PFSK-1 (cell line): ENCODE measurements at regions not wholly inside any gene's neighbourhood (a gene's known extent, or its start where the extent isn't known, plus 50 kb on each side); places are given as distances from the start of the nearest gene placed in this dataset.

Experiments
- FOXP2 ChIP-seq: optimal IDR thresholded peaks from 2 replicates; pipeline ENCODE3; 2011; ENCODE audit warnings: borderline replicate concordance, control low read depth, inconsistent platforms; ENCODE audit not compliant: insufficient read depth; ENCODE audit errors: extremely low read length, extremely low read depth
- POLR2AphosphoS5 ChIP-seq: IDR thresholded peaks from 2 replicates; pipeline ENCODE4 v1.6.1; 2012; ENCODE audit warnings: low read depth, mild to moderate bottlenecking, control low read depth, low read length, moderate library complexity
- SIN3A ChIP-seq: IDR thresholded peaks from 2 replicates; pipeline ENCODE4 v1.6.1; 2012; ENCODE audit warnings: mild to moderate bottlenecking, low read length, moderate library complexity, borderline replicate concordance; ENCODE audit not compliant: insufficient read depth
- TAF1 ChIP-seq: IDR thresholded peaks from 2 replicates; pipeline ENCODE4 v1.6.1; 2012; ENCODE audit warnings: low read length, control low read depth, borderline replicate concordance; ENCODE audit not compliant: insufficient read depth
- TF ChIP-seq, protein P1 (sequence below), 2 experiments: IDR thresholded peaks; 2 replicates each; pipeline versions ENCODE4 v1.6.1 to v1.8.0; 2011 to 2012; ENCODE audit warnings: low read depth in 2 of 2, low read length in 2 of 2, control low read depth in 1 of 2, inconsistent platforms in 1 of 2, mild to moderate bottlenecking in 1 of 2, moderate library complexity in 1 of 2; ENCODE audit not compliant: insufficient read depth in 1 of 2

DNA sequence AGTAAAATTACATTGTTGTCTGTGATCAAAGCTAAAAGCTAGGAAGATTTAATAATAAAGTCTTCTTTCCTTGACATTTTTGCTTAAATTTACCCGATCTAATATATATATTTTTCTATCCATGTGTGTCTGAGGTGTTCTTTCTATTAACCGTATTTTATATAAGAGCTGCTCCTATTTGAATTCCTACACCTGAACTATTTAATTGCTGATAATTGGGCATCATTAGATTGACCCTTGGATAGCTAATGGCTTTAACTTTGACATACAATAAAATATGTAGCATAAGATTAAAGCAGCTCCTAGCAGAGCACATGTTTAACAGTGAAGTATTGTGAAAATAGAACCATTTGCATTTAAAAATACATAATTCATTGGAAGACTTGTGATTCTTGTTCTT is 792.7 kb downstream of the MAT2B start:
- no peak for TF ChIP-seq POLR2AphosphoS5
- TF ChIP-seq SIN3A = no peak
- TF ChIP-seq TAF1 = no peak
- TF ChIP-seq, protein P1, sequence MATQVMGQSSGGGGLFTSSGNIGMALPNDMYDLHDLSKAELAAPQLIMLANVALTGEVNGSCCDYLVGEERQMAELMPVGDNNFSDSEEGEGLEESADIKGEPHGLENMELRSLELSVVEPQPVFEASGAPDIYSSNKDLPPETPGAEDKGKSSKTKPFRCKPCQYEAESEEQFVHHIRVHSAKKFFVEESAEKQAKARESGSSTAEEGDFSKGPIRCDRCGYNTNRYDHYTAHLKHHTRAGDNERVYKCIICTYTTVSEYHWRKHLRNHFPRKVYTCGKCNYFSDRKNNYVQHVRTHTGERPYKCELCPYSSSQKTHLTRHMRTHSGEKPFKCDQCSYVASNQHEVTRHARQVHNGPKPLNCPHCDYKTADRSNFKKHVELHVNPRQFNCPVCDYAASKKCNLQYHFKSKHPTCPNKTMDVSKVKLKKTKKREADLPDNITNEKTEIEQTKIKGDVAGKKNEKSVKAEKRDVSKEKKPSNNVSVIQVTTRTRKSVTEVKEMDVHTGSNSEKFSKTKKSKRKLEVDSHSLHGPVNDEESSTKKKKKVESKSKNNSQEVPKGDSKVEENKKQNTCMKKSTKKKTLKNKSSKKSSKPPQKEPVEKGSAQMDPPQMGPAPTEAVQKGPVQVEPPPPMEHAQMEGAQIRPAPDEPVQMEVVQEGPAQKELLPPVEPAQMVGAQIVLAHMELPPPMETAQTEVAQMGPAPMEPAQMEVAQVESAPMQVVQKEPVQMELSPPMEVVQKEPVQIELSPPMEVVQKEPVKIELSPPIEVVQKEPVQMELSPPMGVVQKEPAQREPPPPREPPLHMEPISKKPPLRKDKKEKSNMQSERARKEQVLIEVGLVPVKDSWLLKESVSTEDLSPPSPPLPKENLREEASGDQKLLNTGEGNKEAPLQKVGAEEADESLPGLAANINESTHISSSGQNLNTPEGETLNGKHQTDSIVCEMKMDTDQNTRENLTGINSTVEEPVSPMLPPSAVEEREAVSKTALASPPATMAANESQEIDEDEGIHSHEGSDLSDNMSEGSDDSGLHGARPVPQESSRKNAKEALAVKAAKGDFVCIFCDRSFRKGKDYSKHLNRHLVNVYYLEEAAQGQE (IDR thresholded peaks at IDR 0.05; ENCODE audit: insufficient read depth in 1 of 2, low read depth in 2 of 2, low read length in 2 of 2) = no peak
- TF ChIP-seq FOXP2 = no peak
